ENCODE measurements at regions not wholly inside any gene's neighbourhood (a gene's known extent, or its start where the extent isn't known, plus 50 kb on each side); places are given as distances from the start of the nearest gene placed in this dataset.
A peak's percentile ranks its signal among the peaks of the same experiment; 100 is the strongest.

GRCh38 chr2:195582188-195582587 lies 74.8 kb upstream of the SLC39A10 start:
- Histone ChIP-seq H3K27ac (ENCODE audit: low read depth, low read length) (no peak overlapping the region), H2BK5ac (ENCODE audit: low read depth, low read length, poor library complexity) (no peak overlapping the region), H3K23ac (ENCODE audit: low read length) (no peak overlapping the region), H3K79me1 (ENCODE audit: low read length) (no peaks in the 10 kb centered on the region), H3K4me2 (ENCODE audit: low read length) (no peak overlapping the region), H4K91ac (ENCODE audit: low read depth, low read length) (no peak overlapping the region), H4K8ac (ENCODE audit: low read depth, low read length) (no peak overlapping the region), H3K79me2 (ENCODE audit: control insufficient read depth, insufficient read depth, low read length, poor library complexity) (no peaks in the 10 kb centered on the region), H3K18ac (ENCODE audit: low read length) (no peak overlapping the region), H2AFZ (ENCODE audit: insufficient read depth, low read length, poor library complexity) (no peak overlapping the region), H3K9me3 (ENCODE audit: insufficient read depth, low read depth, low read length) (no peaks in the 10 kb centered on the region), H4K12ac (ENCODE audit: low read depth, low read length) (no peak overlapping the region), H3K27me3 (ENCODE audit: insufficient read depth, low read length) (no peaks in the 10 kb centered on the region), H3K4me3 (ENCODE audit: low read depth, low read length) (no peak overlapping the region), H2BK120ac (ENCODE audit: insufficient read depth, low read length, poor library complexity) (no peak overlapping the region), H3K36me3 (ENCODE audit: control insufficient read depth in 1 of 2, insufficient read depth in 2 of 2, low read length in 2 of 2) (no peaks in the 10 kb centered on the region), H3K4me1 (ENCODE audit: control insufficient read depth in 1 of 2, insufficient read depth in 2 of 2, low read length in 2 of 2) (no peaks in the 10 kb centered on the region), H3K4ac (ENCODE audit: low read depth, low read length) (no peak overlapping the region), H2AK5ac (ENCODE audit: low read length) (no peak overlapping the region), H2BK12ac (ENCODE audit: low read length) (no peak overlapping the region), H3K14ac (ENCODE audit: low read length) (no peak overlapping the region), H3K9ac (ENCODE audit: low read length) (no peak overlapping the region)
- DNase-seq, result no peak
- no CpG with 5 or more reads among the region's 1 CpG for WGBS (ENCODE audit: extremely low coverage, insufficient coverage, insufficient read length)

DNA sequence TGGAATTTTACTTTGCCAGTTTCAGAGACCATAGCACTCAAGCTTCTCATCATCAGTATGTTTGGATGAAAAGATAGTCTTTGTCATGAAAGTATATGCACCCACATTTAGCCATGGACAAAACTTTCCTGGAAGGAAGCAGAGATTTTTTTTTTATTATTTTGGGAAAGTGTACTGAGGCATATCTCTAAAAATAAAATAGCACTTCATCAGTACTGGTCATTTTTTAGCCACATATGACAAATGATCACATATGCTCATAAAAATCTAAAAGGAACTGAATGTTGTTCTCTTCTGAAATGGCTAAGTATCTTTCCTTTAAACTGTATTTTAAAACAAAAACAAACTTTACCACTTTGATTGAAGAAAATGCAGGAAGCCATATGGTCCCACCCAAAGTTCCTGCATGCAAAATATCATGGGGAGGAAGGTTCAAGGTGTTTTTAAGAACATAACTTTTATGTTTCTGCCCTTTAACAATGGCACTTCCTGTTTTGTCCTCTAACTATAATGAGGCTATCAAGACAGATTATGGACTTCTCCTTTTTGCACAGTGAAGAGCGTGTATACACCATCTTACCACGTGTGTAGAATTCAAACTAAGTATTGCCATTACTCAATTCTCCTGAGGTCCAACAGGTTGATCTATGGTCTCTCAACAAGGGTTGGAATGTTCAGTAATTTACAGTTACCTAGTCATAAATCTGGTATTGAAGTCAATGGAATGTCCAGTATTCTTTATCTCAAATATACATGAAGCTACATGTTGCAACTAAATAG lies 77.1 kb upstream of the SLC39A10 start:
- no CpG with 5 or more reads among the region's 2 CpGs for WGBS (ENCODE audit: extremely low coverage, insufficient coverage, insufficient read length)
- DNase-seq, result peak in 1 of 2 donors; percentile 85
- no peak overlapping the region for H2AFZ ChIP-seq (ENCODE audit: insufficient read depth, low read length, poor library complexity)

GRCh38 chr2:195575879-195576401 lies 81.1 kb upstream of the SLC39A10 start:
- H3K4me3 ChIP-seq (ENCODE audit: low read depth, low read length), result no peak overlapping the region
- no peak overlapping the region for H3K4me2 ChIP-seq (ENCODE audit: low read length)
- WGBS (ENCODE audit: extremely low coverage, insufficient coverage, insufficient read length), result no CpG with 5 or more reads among the region's 4 CpGs
- no peaks in the 10 kb centered on the region for H3K9me3 ChIP-seq (ENCODE audit: insufficient read depth, low read depth, low read length)
- H2BK5ac ChIP-seq (ENCODE audit: low read depth, low read length, poor library complexity), result no peak overlapping the region
- peak overlapping the region; percentile 2 for H4K91ac ChIP-seq (ENCODE audit: low read depth, low read length)
- peak; percentile 40 to 87 for DNase-seq
- H3K14ac ChIP-seq (ENCODE audit: low read length), result no peak overlapping the region
- H4K12ac ChIP-seq (ENCODE audit: low read depth, low read length), result no peak overlapping the region
- peak overlapping the region; percentile 73 for H4K8ac ChIP-seq (ENCODE audit: low read depth, low read length)
- H3K23ac ChIP-seq (ENCODE audit: low read length), result no peak overlapping the region
- H2AK5ac ChIP-seq (ENCODE audit: low read length), result no peak overlapping the region
- H3K18ac ChIP-seq (ENCODE audit: low read length), result no peak overlapping the region
- peak overlapping the region; percentile 25 for H3K27ac ChIP-seq (ENCODE audit: low read depth, low read length)
- no peaks in the 10 kb centered on the region for H3K4me1 ChIP-seq (ENCODE audit: control insufficient read depth in 1 of 2, insufficient read depth in 2 of 2, low read length in 2 of 2)
- no peak overlapping the region for H3K9ac ChIP-seq (ENCODE audit: low read length)
- H2BK120ac ChIP-seq (ENCODE audit: insufficient read depth, low read length, poor library complexity), result peak overlapping the region; percentile 17
- H2AFZ ChIP-seq (ENCODE audit: insufficient read depth, low read length, poor library complexity), result no peak overlapping the region
- no peak overlapping the region for H2BK12ac ChIP-seq (ENCODE audit: low read length)
- no peaks in the 10 kb centered on the region for H3K36me3 ChIP-seq (ENCODE audit: control insufficient read depth in 1 of 2, insufficient read depth in 2 of 2, low read length in 2 of 2)
- no peaks in the 10 kb centered on the region for H3K27me3 ChIP-seq (ENCODE audit: insufficient read depth, low read length)
- no peaks in the 10 kb centered on the region for H3K79me1 ChIP-seq (ENCODE audit: low read length)
- H3K4ac ChIP-seq (ENCODE audit: low read depth, low read length), result no peak overlapping the region
- no peaks in the 10 kb centered on the region for H3K79me2 ChIP-seq (ENCODE audit: control insufficient read depth, insufficient read depth, low read length, poor library complexity)

More for the DNA sequence above, 77.1 kb upstream of the SLC39A10 start:
- Histone ChIP-seq H4K8ac (ENCODE audit: low read depth, low read length) (no peak overlapping the region), H3K27me3 (ENCODE audit: insufficient read depth, low read length) (no peaks in the 10 kb centered on the region), H3K9ac (ENCODE audit: low read length) (no peak overlapping the region), H3K79me2 (ENCODE audit: control insufficient read depth, insufficient read depth, low read length, poor library complexity) (no peaks in the 10 kb centered on the region), H3K4me3 (ENCODE audit: low read depth, low read length) (no peak overlapping the region), H3K36me3 (ENCODE audit: control insufficient read depth in 1 of 2, insufficient read depth in 2 of 2, low read length in 2 of 2) (no peaks in the 10 kb centered on the region), H2BK120ac (ENCODE audit: insufficient read depth, low read length, poor library complexity) (no peak overlapping the region), H3K14ac (ENCODE audit: low read length) (no peak overlapping the region), H2BK5ac (ENCODE audit: low read depth, low read length, poor library complexity) (no peak overlapping the region), H3K27ac (ENCODE audit: low read depth, low read length) (no peak overlapping the region), H3K4ac (ENCODE audit: low read depth, low read length) (no peak overlapping the region), H3K18ac (ENCODE audit: low read length) (no peak overlapping the region), H3K79me1 (ENCODE audit: low read length) (no peaks in the 10 kb centered on the region), H4K91ac (ENCODE audit: low read depth, low read length) (no peak overlapping the region), H2BK12ac (ENCODE audit: low read length) (no peak overlapping the region), H3K9me3 (ENCODE audit: insufficient read depth, low read depth, low read length) (no peaks in the 10 kb centered on the region), H3K4me2 (ENCODE audit: low read length) (no peak overlapping the region), H3K23ac (ENCODE audit: low read length) (no peak overlapping the region), H4K12ac (ENCODE audit: low read depth, low read length) (no peak overlapping the region), H2AK5ac (ENCODE audit: low read length) (no peak overlapping the region), H3K4me1 (ENCODE audit: control insufficient read depth in 1 of 2, insufficient read depth in 2 of 2, low read length in 2 of 2) (no peaks in the 10 kb centered on the region)

- no peak for DNase-seq
- Histone ChIP-seq H3K79me1 (ENCODE audit: low read length) (no peaks in the 10 kb centered on the region), H2AFZ (ENCODE audit: insufficient read depth, low read length, poor library complexity) (no peak overlapping the region), H3K9me3 (ENCODE audit: insufficient read depth, low read depth, low read length) (no peaks in the 10 kb centered on the region), H3K4me3 (ENCODE audit: low read depth, low read length) (no peak overlapping the region), H3K4ac (ENCODE audit: low read depth, low read length) (no peak overlapping the region), H2BK12ac (ENCODE audit: low read length) (no peak overlapping the region), H2BK120ac (ENCODE audit: insufficient read depth, low read length, poor library complexity) (no peak overlapping the region), H2BK5ac (ENCODE audit: low read depth, low read length, poor library complexity) (no peak overlapping the region), H3K79me2 (ENCODE audit: control insufficient read depth, insufficient read depth, low read length, poor library complexity) (no peaks in the 10 kb centered on the region), H2AK5ac (ENCODE audit: low read length) (no peak overlapping the region), H3K23ac (ENCODE audit: low read length) (no peak overlapping the region), H4K12ac (ENCODE audit: low read depth, low read length) (no peak overlapping the region), H3K14ac (ENCODE audit: low read length) (no peak overlapping the region), H4K8ac (ENCODE audit: low read depth, low read length) (no peak overlapping the region), H4K91ac (ENCODE audit: low read depth, low read length) (no peak overlapping the region), H3K4me2 (ENCODE audit: low read length) (no peak overlapping the region), H3K18ac (ENCODE audit: low read length) (no peak overlapping the region), H3K4me1 (ENCODE audit: control insufficient read depth in 1 of 2, insufficient read depth in 2 of 2, low read length in 2 of 2) (no peaks in the 10 kb centered on the region), H3K27me3 (ENCODE audit: insufficient read depth, low read length) (no peaks in the 10 kb centered on the region), H3K27ac (ENCODE audit: low read depth, low read length) (no peak overlapping the region), H3K9ac (ENCODE audit: low read length) (no peak overlapping the region), H3K36me3 (ENCODE audit: control insufficient read depth in 1 of 2, insufficient read depth in 2 of 2, low read length in 2 of 2) (no peaks in the 10 kb centered on the region)
- WGBS (ENCODE audit: extremely low coverage, insufficient coverage, insufficient read length), result no CpG with 5 or more reads among the region's 2 CpGs
These were observed 82.0 kb upstream of the SLC39A10 start for GRCh38 chr2:195575016-195575415.

Measured in trophoblast cell (in vitro differentiated cells and primary cell).